ENCODE measurements at regions not wholly inside any gene's neighbourhood (a gene's known extent, or its start where the extent isn't known, plus 50 kb on each side); places are given as distances from the start of the nearest gene placed in this dataset.
"Not testable (repeated sequence)": the region's sequence is repeated elsewhere in the genome, so short reads cannot be mapped to it uniquely, and the experiment has no call there.

GRCh38 chr15:96162322-96162721 lies 168.2 kb upstream of the NR2F2 start:
- no peak for DNase-seq (ENCODE audit: low read depth in 2 of 2)

- DNase-seq (ENCODE audit: low read depth in 2 of 2): no peak
Measured at GRCh38 chr15:96165081-96165480, 165.4 kb upstream of the NR2F2 start.

GRCh38 chr15:96165775-96166174 lies 164.7 kb upstream of the NR2F2 start:
- DNase-seq (ENCODE audit: low read depth in 2 of 2): no peak

GRCh38 chr15:96166223-96167200 lies 164.0 kb upstream of the NR2F2 start:
- no peak for DNase-seq (ENCODE audit: low read depth in 2 of 2)

GRCh38 chr15:96170616-96170978 lies 159.9 kb upstream of the NR2F2 start:
- DNase-seq (ENCODE audit: low read depth in 2 of 2): not testable (repeated sequence)

GRCh38 chr15:96170979-96171739 lies 159.3 kb upstream of the NR2F2 start:
- no peak for DNase-seq (ENCODE audit: low read depth in 2 of 2)

GRCh38 chr15:96171853-96172296 lies 158.6 kb upstream of the NR2F2 start:
- no peak for DNase-seq (ENCODE audit: low read depth in 2 of 2)

GRCh38 chr15:96172417-96172816 lies 158.1 kb upstream of the NR2F2 start:
- DNase-seq (ENCODE audit: low read depth in 2 of 2): no peak

- DNase-seq (ENCODE audit: low read depth in 2 of 2): no peak
Measured at GRCh38 chr15:96176831-96177230, 153.7 kb upstream of the NR2F2 start.

GRCh38 chr15:96177279-96177678 lies 153.2 kb upstream of the NR2F2 start:
- no peak for DNase-seq (ENCODE audit: low read depth in 2 of 2)

- no peak for DNase-seq (ENCODE audit: low read depth in 2 of 2)
Measured at GRCh38 chr15:96180087-96180748, 150.3 kb upstream of the NR2F2 start.

- DNase-seq (ENCODE audit: low read depth in 2 of 2): no peak
Measured at GRCh38 chr15:96181217-96181616, 149.3 kb upstream of the NR2F2 start.

- DNase-seq (ENCODE audit: low read depth in 2 of 2): no peak
Measured at GRCh38 chr15:96181873-96182301, 148.6 kb upstream of the NR2F2 start.

- DNase-seq (ENCODE audit: low read depth in 2 of 2): no peak
Measured at GRCh38 chr15:96182736-96183513, 147.6 kb upstream of the NR2F2 start.

- no peak for DNase-seq (ENCODE audit: low read depth in 2 of 2)
Measured at GRCh38 chr15:96183514-96183850, 147.0 kb upstream of the NR2F2 start.

- DNase-seq (ENCODE audit: low read depth in 2 of 2): no peak
Measured at GRCh38 chr15:96183867-96184266, 146.6 kb upstream of the NR2F2 start.

- no peak for DNase-seq (ENCODE audit: low read depth in 2 of 2)
Measured at GRCh38 chr15:96184297-96184696, 146.2 kb upstream of the NR2F2 start.

- DNase-seq (ENCODE audit: low read depth in 2 of 2): no peak
Measured at GRCh38 chr15:96186105-96186504, 144.4 kb upstream of the NR2F2 start.

GRCh38 chr15:96187341-96188305 lies 142.9 kb upstream of the NR2F2 start:
- no peak for DNase-seq (ENCODE audit: low read depth in 2 of 2)

- no peak for DNase-seq (ENCODE audit: low read depth in 2 of 2)
Measured at GRCh38 chr15:96197721-96198120, 132.8 kb upstream of the NR2F2 start.

Data from stimulated activated CD8-positive, alpha-beta memory T cell treated with anti-CD3 and anti-CD28 coated beads, Interleukin-2, amount 100 ng/mL, for 48 hours (primary cell).